ES-I3 (cell line): ENCODE measurements at regions not wholly inside any gene's neighbourhood (a gene's known extent, or its start where the extent isn't known, plus 50 kb on each side); places are given as distances from the start of the nearest gene placed in this dataset.

ENCODE experiments used
- H3K36me3 ChIP-seq: 2 replicates; pipeline ENCODE4 v1.6.1; 2013; ENCODE audit warnings: mild to moderate bottlenecking, low read length, control low read depth, moderate library complexity; ENCODE audit not compliant: insufficient read depth
- H3K4me1 ChIP-seq: 2 replicates; pipeline ENCODE4 v1.6.1; 2013; ENCODE audit warnings: mild to moderate bottlenecking, control low read depth, low read length; ENCODE audit not compliant: insufficient read depth
- H3K9ac ChIP-seq: 2 replicates; pipeline ENCODE4 v1.6.1; 2013; ENCODE audit warnings: low read depth, mild to moderate bottlenecking, low read length, moderate library complexity
- H3K9me3 ChIP-seq: 2 replicates; pipeline ENCODE4 v1.6.1; 2013; ENCODE audit warnings: mild to moderate bottlenecking, low read length, moderate library complexity; ENCODE audit not compliant: control insufficient read depth, insufficient read depth

- H3K9ac ChIP-seq: no peak overlapping the region
- no peaks in the 10 kb centered on the region for H3K36me3 ChIP-seq
- no peaks in the 10 kb centered on the region for H3K9me3 ChIP-seq
- no peaks in the 10 kb centered on the region for H3K4me1 ChIP-seq
These were observed 945.9 kb upstream of the CITED2 start for GRCh38 chr6:140320081-140321080.

GRCh38 chr6:140319209-140319608 lies 944.8 kb upstream of the CITED2 start:
- no peak overlapping the region for H3K9ac ChIP-seq
- H3K4me1 ChIP-seq: no peaks in the 10 kb centered on the region
- no peaks in the 10 kb centered on the region for H3K9me3 ChIP-seq
- no peaks in the 10 kb centered on the region for H3K36me3 ChIP-seq

- H3K36me3 ChIP-seq: no peaks in the 10 kb centered on the region
These were observed 944.0 kb upstream of the CITED2 start for GRCh38 chr6:140318408-140318807.

GRCh38 chr6:140317950-140318349 lies 943.5 kb upstream of the CITED2 start:
- no peaks in the 10 kb centered on the region for H3K9me3 ChIP-seq
- no peaks in the 10 kb centered on the region for H3K4me1 ChIP-seq
- H3K9ac ChIP-seq: no peak overlapping the region
- no peaks in the 10 kb centered on the region for H3K36me3 ChIP-seq

More at GRCh38 chr6:140318408-140318807, 944.0 kb upstream of the CITED2 start:
- Histone ChIP-seq H3K9me3 (no peaks in the 10 kb centered on the region), H3K9ac (no peak overlapping the region), H3K4me1 (no peaks in the 10 kb centered on the region)

GRCh38 chr6:140316966-140317365 lies 942.5 kb upstream of the CITED2 start:
- Histone ChIP-seq H3K9ac (no peak overlapping the region), H3K36me3 (no peaks in the 10 kb centered on the region), H3K4me1 (no peaks in the 10 kb centered on the region), H3K9me3 (no peaks in the 10 kb centered on the region)

- Histone ChIP-seq H3K9me3 (no peaks in the 10 kb centered on the region), H3K4me1 (no peaks in the 10 kb centered on the region), H3K36me3 (no peaks in the 10 kb centered on the region), H3K9ac (no peak overlapping the region)
These were observed 940.2 kb upstream of the CITED2 start for GRCh38 chr6:140314682-140315081.

GRCh38 chr6:140311146-140311545 lies 936.7 kb upstream of the CITED2 start:
- no peaks in the 10 kb centered on the region for H3K9me3 ChIP-seq
- no peak overlapping the region for H3K9ac ChIP-seq
- H3K4me1 ChIP-seq: no peaks in the 10 kb centered on the region
- no peaks in the 10 kb centered on the region for H3K36me3 ChIP-seq

GRCh38 chr6:140303218-140303949 lies 928.9 kb upstream of the CITED2 start:
- Histone ChIP-seq H3K9ac (no peak overlapping the region), H3K4me1 (no peaks in the 10 kb centered on the region), H3K9me3 (no peaks in the 10 kb centered on the region), H3K36me3 (no peaks in the 10 kb centered on the region)

- no peaks in the 10 kb centered on the region for H3K9me3 ChIP-seq
- no peaks in the 10 kb centered on the region for H3K4me1 ChIP-seq
- no peaks in the 10 kb centered on the region for H3K36me3 ChIP-seq
- no peak overlapping the region for H3K9ac ChIP-seq
These were observed 925.9 kb upstream of the CITED2 start for GRCh38 chr6:140300331-140300730.

GRCh38 chr6:140289186-140289585 lies 914.7 kb upstream of the CITED2 start:
- Histone ChIP-seq H3K36me3 (no peaks in the 10 kb centered on the region), H3K9me3 (no peaks in the 10 kb centered on the region), H3K4me1 (no peaks in the 10 kb centered on the region), H3K9ac (no peak overlapping the region)

- no peak overlapping the region for H3K9ac ChIP-seq
These were observed 911.7 kb upstream of the CITED2 start for GRCh38 chr6:140285998-140286690.

GRCh38 chr6:140285471-140285870 lies 911.0 kb upstream of the CITED2 start:
- Histone ChIP-seq H3K9ac (no peak overlapping the region), H3K9me3 (no peaks in the 10 kb centered on the region), H3K36me3 (no peaks in the 10 kb centered on the region), H3K4me1 (no peaks in the 10 kb centered on the region)

More at GRCh38 chr6:140285998-140286690, 911.7 kb upstream of the CITED2 start:
- Histone ChIP-seq H3K36me3 (no peaks in the 10 kb centered on the region), H3K9me3 (no peaks in the 10 kb centered on the region), H3K4me1 (no peaks in the 10 kb centered on the region)

GRCh38 chr6:140284871-140285270 lies 910.4 kb upstream of the CITED2 start:
- Histone ChIP-seq H3K36me3 (no peaks in the 10 kb centered on the region), H3K9ac (no peak overlapping the region), H3K9me3 (no peaks in the 10 kb centered on the region), H3K4me1 (no peaks in the 10 kb centered on the region)

- no peaks in the 10 kb centered on the region for H3K36me3 ChIP-seq
- no peaks in the 10 kb centered on the region for H3K9me3 ChIP-seq
- H3K9ac ChIP-seq: no peak overlapping the region
- H3K4me1 ChIP-seq: no peaks in the 10 kb centered on the region
These were observed 908.7 kb upstream of the CITED2 start for GRCh38 chr6:140283197-140283596.
